ENCODE measurements at regions not wholly inside any gene's neighbourhood (a gene's known extent, or its start where the extent isn't known, plus 50 kb on each side); places are given as distances from the start of the nearest gene placed in this dataset.

DNA sequence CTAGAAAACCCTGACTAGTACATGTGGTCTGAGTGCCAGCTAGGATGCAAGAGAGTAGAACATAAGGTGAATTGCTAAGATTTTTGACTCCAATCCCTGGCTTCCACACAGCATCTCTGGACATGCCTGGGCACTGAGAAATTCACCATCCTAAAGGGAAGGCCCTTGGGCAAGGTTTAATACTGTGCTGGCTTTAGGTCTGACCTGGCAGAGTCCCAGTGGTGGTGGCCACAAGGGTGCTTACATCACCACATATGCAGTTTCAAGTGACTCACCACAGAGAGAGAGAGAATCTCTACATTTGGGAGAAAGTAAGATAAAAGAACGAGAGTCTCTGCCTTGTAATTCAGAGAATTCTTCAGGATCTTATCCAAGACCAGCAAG lies 661.6 kb upstream of the C9orf72 start:
- H3K27ac ChIP-seq, result no peak overlapping the region
- no peak for DNase-seq
- H3K9me3 ChIP-seq, result no peaks in the 10 kb centered on the region
- no peaks in the 10 kb centered on the region for H3K27me3 ChIP-seq
- intact Hi-C loops (cut with DNase I), result no loop called here
- no peaks in the 10 kb centered on the region for H3K36me3 ChIP-seq
- no peaks in the 10 kb centered on the region for H3K4me1 ChIP-seq
- no peak overlapping the region for H3K4me3 ChIP-seq
- TF ChIP-seq, protein P1, sequence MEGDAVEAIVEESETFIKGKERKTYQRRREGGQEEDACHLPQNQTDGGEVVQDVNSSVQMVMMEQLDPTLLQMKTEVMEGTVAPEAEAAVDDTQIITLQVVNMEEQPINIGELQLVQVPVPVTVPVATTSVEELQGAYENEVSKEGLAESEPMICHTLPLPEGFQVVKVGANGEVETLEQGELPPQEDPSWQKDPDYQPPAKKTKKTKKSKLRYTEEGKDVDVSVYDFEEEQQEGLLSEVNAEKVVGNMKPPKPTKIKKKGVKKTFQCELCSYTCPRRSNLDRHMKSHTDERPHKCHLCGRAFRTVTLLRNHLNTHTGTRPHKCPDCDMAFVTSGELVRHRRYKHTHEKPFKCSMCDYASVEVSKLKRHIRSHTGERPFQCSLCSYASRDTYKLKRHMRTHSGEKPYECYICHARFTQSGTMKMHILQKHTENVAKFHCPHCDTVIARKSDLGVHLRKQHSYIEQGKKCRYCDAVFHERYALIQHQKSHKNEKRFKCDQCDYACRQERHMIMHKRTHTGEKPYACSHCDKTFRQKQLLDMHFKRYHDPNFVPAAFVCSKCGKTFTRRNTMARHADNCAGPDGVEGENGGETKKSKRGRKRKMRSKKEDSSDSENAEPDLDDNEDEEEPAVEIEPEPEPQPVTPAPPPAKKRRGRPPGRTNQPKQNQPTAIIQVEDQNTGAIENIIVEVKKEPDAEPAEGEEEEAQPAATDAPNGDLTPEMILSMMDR (IDR thresholded peaks at IDR 0.05), result no peak
- no peak overlapping the region for H3K9ac ChIP-seq (ENCODE audit: low read depth in 2 of 2, low read length in 2 of 2)

DNA sequence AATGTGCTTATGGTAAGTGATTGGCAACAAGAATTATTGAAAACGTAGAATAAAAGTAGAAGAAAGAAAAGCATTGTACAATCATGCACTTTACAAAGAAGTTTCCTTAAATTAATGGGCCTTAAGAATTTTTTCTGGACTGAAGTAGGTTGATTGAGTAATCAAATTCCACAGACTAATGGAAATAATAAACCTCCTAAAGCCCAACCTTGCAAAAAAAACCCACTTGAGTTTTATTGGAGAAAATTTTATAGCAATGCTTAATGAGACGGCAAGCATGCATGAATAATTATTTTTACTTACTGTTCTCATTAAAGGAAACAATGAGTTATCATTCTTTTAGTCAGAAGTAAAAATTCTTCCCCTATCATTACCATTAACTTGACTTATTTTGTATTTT lies 676.1 kb upstream of the C9orf72 start:
- no peak overlapping the region for H3K27ac ChIP-seq
- no peaks in the 10 kb centered on the region for H3K27me3 ChIP-seq
- no peaks in the 10 kb centered on the region for H3K36me3 ChIP-seq
- H3K4me1 ChIP-seq, result no peaks in the 10 kb centered on the region
- H3K9me3 ChIP-seq, result no peaks in the 10 kb centered on the region
- no peak overlapping the region for H3K4me3 ChIP-seq
- intact Hi-C loops (cut with DNase I), result no loop called here
- no peak for DNase-seq
- H3K9ac ChIP-seq (ENCODE audit: low read depth in 2 of 2, low read length in 2 of 2), result no peak overlapping the region
- TF ChIP-seq, protein P1 (IDR thresholded peaks at IDR 0.05), result no peak

DNA sequence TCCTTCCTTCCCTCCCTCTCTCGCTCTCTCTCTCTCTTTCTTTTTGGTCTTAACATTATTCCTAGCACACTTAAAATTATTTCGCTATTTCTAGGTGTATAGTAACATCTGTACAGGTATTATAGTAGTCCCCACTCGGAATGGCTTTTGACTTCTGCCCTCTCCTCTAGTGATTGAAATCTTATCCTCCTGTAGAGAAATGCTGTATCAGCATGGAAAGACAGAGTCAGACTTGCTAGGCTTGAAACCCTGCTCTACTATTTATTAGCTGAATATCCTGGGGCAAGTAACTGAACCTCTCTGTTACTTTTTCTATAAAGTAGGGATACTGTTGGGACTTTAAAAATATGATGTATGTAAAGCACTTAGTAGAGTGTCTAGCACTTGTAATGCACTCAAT lies 681.9 kb upstream of the C9orf72 start:
- H3K27ac ChIP-seq, result no peak overlapping the region
- TF ChIP-seq, protein P1 (IDR thresholded peaks at IDR 0.05), result no peak
- H3K9me3 ChIP-seq, result no peaks in the 10 kb centered on the region
- H3K4me1 ChIP-seq, result no peaks in the 10 kb centered on the region
- intact Hi-C loops (cut with DNase I), result no loop called here
- no peaks in the 10 kb centered on the region for H3K36me3 ChIP-seq
- H3K9ac ChIP-seq (ENCODE audit: low read depth in 2 of 2, low read length in 2 of 2), result no peak overlapping the region
- no peak for DNase-seq
- no peaks in the 10 kb centered on the region for H3K27me3 ChIP-seq
- H3K4me3 ChIP-seq, result no peak overlapping the region

DNA sequence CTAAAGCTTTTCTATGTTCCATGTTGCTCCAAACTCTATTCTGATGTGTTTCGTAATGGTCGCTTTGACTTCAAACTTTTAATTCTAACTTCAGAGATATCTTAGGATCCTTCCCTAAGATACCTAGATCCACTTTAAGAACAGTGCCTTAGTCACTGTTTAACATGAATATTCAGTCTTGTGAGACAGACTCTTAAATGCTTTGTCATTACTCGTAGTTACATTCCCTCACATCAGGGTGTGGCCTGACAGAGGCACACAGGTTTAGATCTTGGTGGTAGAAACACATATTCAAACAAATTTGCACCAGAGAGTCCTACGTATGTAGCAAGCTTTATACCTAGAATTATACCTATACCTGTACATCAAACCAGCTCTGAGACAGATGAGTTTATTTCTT lies 687.0 kb upstream of the C9orf72 start:
- TF ChIP-seq, protein P1 (IDR thresholded peaks at IDR 0.05), result no peak
- H3K27me3 ChIP-seq, result no peaks in the 10 kb centered on the region
- H3K9me3 ChIP-seq, result no peaks in the 10 kb centered on the region
- H3K9ac ChIP-seq (ENCODE audit: low read depth in 2 of 2, low read length in 2 of 2), result no peak overlapping the region
- DNase-seq, result no peak
- intact Hi-C loops (cut with DNase I), result no loop called here
- no peak overlapping the region for H3K27ac ChIP-seq
- no peaks in the 10 kb centered on the region for H3K4me1 ChIP-seq
- no peaks in the 10 kb centered on the region for H3K36me3 ChIP-seq
- no peak overlapping the region for H3K4me3 ChIP-seq

DNA sequence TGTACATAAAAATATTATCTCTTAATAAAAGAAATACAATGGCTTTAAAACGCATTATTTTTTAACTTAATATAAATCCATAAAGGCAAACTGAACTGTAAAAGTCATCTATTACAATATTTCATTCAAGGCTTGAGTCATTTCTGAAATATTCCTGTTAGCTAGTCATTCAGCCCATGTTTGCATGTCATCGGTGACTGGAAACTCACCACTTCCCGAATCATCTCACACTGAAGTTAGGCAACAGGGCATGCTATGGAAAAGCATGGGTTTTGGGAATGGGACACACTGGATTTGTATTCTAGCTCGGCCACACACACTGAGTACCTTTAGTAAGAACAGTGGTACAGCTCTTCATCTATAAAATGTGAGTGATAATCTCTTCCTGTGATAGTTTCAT lies 691.1 kb upstream of the C9orf72 start:
- DNase-seq, result no peak

More for the DNA sequence above, 691.1 kb upstream of the C9orf72 start:
- H3K4me1 ChIP-seq, result no peaks in the 10 kb centered on the region
- H3K9me3 ChIP-seq, result no peaks in the 10 kb centered on the region
- H3K4me3 ChIP-seq, result no peak overlapping the region
- intact Hi-C loops (cut with DNase I), result no loop called here
- no peaks in the 10 kb centered on the region for H3K36me3 ChIP-seq
- TF ChIP-seq, protein P1 (IDR thresholded peaks at IDR 0.05), result no peak
- H3K9ac ChIP-seq (ENCODE audit: low read depth in 2 of 2, low read length in 2 of 2), result no peak overlapping the region
- no peak overlapping the region for H3K27ac ChIP-seq
- H3K27me3 ChIP-seq, result no peaks in the 10 kb centered on the region
